ENCODE measurements at regions not wholly inside any gene's neighbourhood (a gene's known extent, or its start where the extent isn't known, plus 50 kb on each side); places are given as distances from the start of the nearest gene placed in this dataset.
A peak's percentile ranks its signal among the peaks of the same experiment; 100 is the strongest.

- Mint-ChIP-seq H3K36me3 (no peaks in the 10 kb centered on the region), H3K27ac (no peak overlapping the region), H3K4me3 (no peak overlapping the region), H3K27me3 (peaks cover 57% of the 10 kb centered on the region), H3K4me1 (peaks cover 9% of the 10 kb centered on the region), H3K9me3 (ENCODE audit: low read depth) (no peaks in the 10 kb centered on the region)
- no peak for DNase-seq
- no peak for ATAC-seq
- CTCF ChIA-PET, result no interaction called here
Observed at GRCh38 chr10:43801140-43801539, 152.5 kb upstream of the ZNF32 start.

- DNase-seq (no peak), ATAC-seq (no peak)
- no peaks in the 10 kb centered on the region for H3K9me3 Mint-ChIP-seq (ENCODE audit: low read depth)
- H3K4me3 Mint-ChIP-seq, result no peak overlapping the region
- no peak overlapping the region for H3K27ac Mint-ChIP-seq
- CTCF ChIA-PET, result no interaction called here
- H3K27me3 Mint-ChIP-seq, result peaks cover 49% of the 10 kb centered on the region
- no peaks in the 10 kb centered on the region for H3K36me3 Mint-ChIP-seq
- H3K4me1 Mint-ChIP-seq, result peaks cover 7% of the 10 kb centered on the region
Observed at GRCh38 chr10:43796781-43797180, 148.1 kb upstream of the ZNF32 start.

- Mint-ChIP-seq H3K36me3 (no peaks in the 10 kb centered on the region), H3K27me3 (peaks cover 43% of the 10 kb centered on the region), H3K9me3 (ENCODE audit: low read depth) (no peaks in the 10 kb centered on the region), H3K4me1 (no peaks in the 10 kb centered on the region), H3K4me3 (no peak overlapping the region), H3K27ac (no peak overlapping the region)
- DNase-seq (no peak), ATAC-seq (no peak)
- CTCF ChIA-PET, result no interaction called here
Observed at GRCh38 chr10:43795639-43796038, 147.0 kb upstream of the ZNF32 start.

- no peaks in the 10 kb centered on the region for H3K9me3 Mint-ChIP-seq (ENCODE audit: low read depth)
- H3K27ac Mint-ChIP-seq, result no peak overlapping the region
- H3K4me3 Mint-ChIP-seq, result no peak overlapping the region
- DNase-seq, result no peak
- peaks cover 43% of the 10 kb centered on the region for H3K27me3 Mint-ChIP-seq
- H3K4me1 Mint-ChIP-seq, result no peaks in the 10 kb centered on the region
- CTCF ChIA-PET, result no interaction called here
- H3K36me3 Mint-ChIP-seq, result no peaks in the 10 kb centered on the region
- ATAC-seq, result no peak
Observed at GRCh38 chr10:43795093-43795492, 146.4 kb upstream of the ZNF32 start.

- CTCF ChIA-PET, result no interaction called here
- Mint-ChIP-seq H3K9me3 (ENCODE audit: low read depth) (no peaks in the 10 kb centered on the region), H3K27me3 (peaks cover 40% of the 10 kb centered on the region), H3K4me1 (no peaks in the 10 kb centered on the region), H3K4me3 (no peak overlapping the region), H3K27ac (no peak overlapping the region), H3K36me3 (no peaks in the 10 kb centered on the region)
- no peak for ATAC-seq
- DNase-seq, result no peak
Observed at GRCh38 chr10:43794181-43794815, 145.6 kb upstream of the ZNF32 start.

GRCh38 chr10:43793704-43794103 is 145.0 kb upstream of the ZNF32 start:
- Mint-ChIP-seq H3K27ac (no peak overlapping the region), H3K4me3 (no peak overlapping the region), H3K36me3 (no peaks in the 10 kb centered on the region), H3K9me3 (ENCODE audit: low read depth) (no peaks in the 10 kb centered on the region), H3K27me3 (peaks cover 38% of the 10 kb centered on the region), H3K4me1 (no peaks in the 10 kb centered on the region)
- ATAC-seq (no peak), DNase-seq (no peak)
- CTCF ChIA-PET, result no interaction called here

- H3K27me3 Mint-ChIP-seq, result peaks cover 15% of the 10 kb centered on the region
- no peaks in the 10 kb centered on the region for H3K36me3 Mint-ChIP-seq
- no peak for ATAC-seq
- H3K4me1 Mint-ChIP-seq, result no peaks in the 10 kb centered on the region
- CTCF ChIA-PET, result no interaction called here
- no peak overlapping the region for H3K27ac Mint-ChIP-seq
- H3K4me3 Mint-ChIP-seq, result no peak overlapping the region
- no peaks in the 10 kb centered on the region for H3K9me3 Mint-ChIP-seq (ENCODE audit: low read depth)
- DNase-seq, result no peak
Observed at GRCh38 chr10:43790147-43790546, 141.5 kb upstream of the ZNF32 start.

- peaks cover 15% of the 10 kb centered on the region for H3K4me1 Mint-ChIP-seq
- no peak overlapping the region for H3K27ac Mint-ChIP-seq
- peaks cover 12% of the 10 kb centered on the region for H3K27me3 Mint-ChIP-seq
- DNase-seq (no peak), ATAC-seq (no peak)
- H3K4me3 Mint-ChIP-seq, result no peak overlapping the region
- H3K9me3 Mint-ChIP-seq (ENCODE audit: low read depth), result no peaks in the 10 kb centered on the region
- CTCF ChIA-PET, result interaction anchor here (1.2 to 1.3 kb wide), 2 partner anchors 23 to 96 kb away, joined by 3 read pairs; no protein-coding TSS in a partner anchor
- H3K36me3 Mint-ChIP-seq, result no peaks in the 10 kb centered on the region
Observed at GRCh38 chr10:43785252-43785651, 136.6 kb upstream of the ZNF32 start.

- Mint-ChIP-seq H3K9me3 (ENCODE audit: low read depth) (no peaks in the 10 kb centered on the region), H3K27me3 (peaks cover 5% of the 10 kb centered on the region), H3K36me3 (no peaks in the 10 kb centered on the region), H3K4me3 (no peak overlapping the region), H3K27ac (no peak overlapping the region), H3K4me1 (peaks cover 25% of the 10 kb centered on the region)
- no peak for ATAC-seq
- DNase-seq, result no peak
- CTCF ChIA-PET, result interaction anchor here (1.2 kb wide), 1 partner anchor 93 kb away, joined by 3 read pairs; no protein-coding TSS in a partner anchor
Observed at GRCh38 chr10:43782814-43783213, 134.1 kb upstream of the ZNF32 start.

GRCh38 chr10:43781480-43782361 is 133.0 kb upstream of the ZNF32 start:
- DNase-seq, result peak; percentile 70
- Mint-ChIP-seq H3K4me3 (peak overlapping the region; percentile 46), H3K27me3 (peaks cover 5% of the 10 kb centered on the region), H3K27ac (peak overlapping the region; percentile 68), H3K36me3 (no peaks in the 10 kb centered on the region), H3K4me1 (peaks cover 25% of the 10 kb centered on the region), H3K9me3 (ENCODE audit: low read depth) (no peaks in the 10 kb centered on the region)
- ATAC-seq, result peak; percentile 85
- CTCF ChIA-PET, result interaction anchor here (1.2 kb wide), 1 partner anchor 92 kb away, joined by 3 read pairs; no protein-coding TSS in a partner anchor

GRCh38 chr10:43778571-43778970 is 129.9 kb upstream of the ZNF32 start:
- H3K9me3 Mint-ChIP-seq (ENCODE audit: low read depth), result no peaks in the 10 kb centered on the region
- H3K36me3 Mint-ChIP-seq, result no peaks in the 10 kb centered on the region
- CTCF ChIA-PET, result no interaction called here
- ATAC-seq (no peak), DNase-seq (no peak)
- no peak overlapping the region for H3K4me3 Mint-ChIP-seq
- H3K27ac Mint-ChIP-seq, result peak overlapping the region; percentile 39
- peaks cover 25% of the 10 kb centered on the region for H3K4me1 Mint-ChIP-seq
- no peaks in the 10 kb centered on the region for H3K27me3 Mint-ChIP-seq

GRCh38 chr10:43775384-43775783 is 126.7 kb upstream of the ZNF32 start:
- CTCF ChIA-PET, result no interaction called here
- ATAC-seq, result no peak
- Mint-ChIP-seq H3K4me1 (peaks cover 10% of the 10 kb centered on the region), H3K27ac (no peak overlapping the region), H3K27me3 (peaks cover 8% of the 10 kb centered on the region), H3K4me3 (no peak overlapping the region), H3K9me3 (ENCODE audit: low read depth) (peaks cover 2% of the 10 kb centered on the region), H3K36me3 (no peaks in the 10 kb centered on the region)
- DNase-seq, result peak; percentile 33

GRCh38 chr10:43774234-43774769 is 125.6 kb upstream of the ZNF32 start:
- H3K9me3 Mint-ChIP-seq (ENCODE audit: low read depth), result peaks cover 2% of the 10 kb centered on the region
- no peak overlapping the region for H3K27ac Mint-ChIP-seq
- ATAC-seq, result no peak
- CTCF ChIA-PET, result no interaction called here
- peaks cover 10% of the 10 kb centered on the region for H3K27me3 Mint-ChIP-seq
- DNase-seq, result no peak
- peaks cover 10% of the 10 kb centered on the region for H3K4me1 Mint-ChIP-seq
- no peaks in the 10 kb centered on the region for H3K36me3 Mint-ChIP-seq
- H3K4me3 Mint-ChIP-seq, result no peak overlapping the region

GRCh38 chr10:43773736-43774135 is 125.1 kb upstream of the ZNF32 start:
- Mint-ChIP-seq H3K36me3 (no peaks in the 10 kb centered on the region), H3K9me3 (ENCODE audit: low read depth) (peaks cover 2% of the 10 kb centered on the region), H3K27me3 (peaks cover 10% of the 10 kb centered on the region), H3K4me3 (no peak overlapping the region), H3K27ac (no peak overlapping the region), H3K4me1 (peaks cover 4% of the 10 kb centered on the region)
- CTCF ChIA-PET, result no interaction called here
- DNase-seq, result no peak
- no peak for ATAC-seq
